MM.1S (cell line): ENCODE measurements at regions not wholly inside any gene's neighbourhood (a gene's known extent, or its start where the extent isn't known, plus 50 kb on each side); places are given as distances from the start of the nearest gene placed in this dataset.

Experiments
- DNase-seq: peaks from one replicate; pipeline ENCODE4 v3.0.0-alpha.2; 2015
- H2AFZ ChIP-seq: fragments of 300-600 bp; sonication (generic); 2 replicates; pipeline ENCODE4 v1.6.0; 2016; ENCODE audit warnings: antibody characterized with exemption, low read length
- H3F3A ChIP-seq: fragments of 300-600 bp; sonication (generic); 2 replicates; pipeline ENCODE4 v1.6.1; 2016; ENCODE audit warnings: mild to moderate bottlenecking, antibody characterized with exemption, low read length, moderate library complexity, mixed read lengths; ENCODE audit not compliant: insufficient read depth
- H3K27ac ChIP-seq: fragments of 300-600 bp; sonication (generic); 2 replicates; pipeline ENCODE4 v1.5.1; 2016; ENCODE audit warnings: mild to moderate bottlenecking, low read length
- H3K27me3 ChIP-seq: fragments of 300-600 bp; sonication (generic); replicated peaks from 2 replicates; pipeline ENCODE4 v1.6.0; 2016; ENCODE audit warnings: low read length; ENCODE audit not compliant: insufficient read depth
- H3K36me3 ChIP-seq: fragments of 300-600 bp; sonication (generic); replicated peaks from 2 replicates; pipeline ENCODE4 v1.6.1; 2016; ENCODE audit warnings: mild to moderate bottlenecking, low read length, mixed read lengths; ENCODE audit not compliant: insufficient read depth
- H3K4me1 ChIP-seq: fragments of 300-600 bp; sonication (generic); 2 replicates; pipeline ENCODE4 v1.6.1; 2016; ENCODE audit warnings: low read length, mixed read lengths
- H3K4me2 ChIP-seq: fragments of 300-600 bp; sonication (generic); 2 replicates; pipeline ENCODE4 v1.6.0; 2016; ENCODE audit warnings: low read depth, low read length
- H3K4me3 ChIP-seq: fragments of 300-600 bp; sonication (generic); 2 replicates; pipeline ENCODE4 v1.5.1; 2016; ENCODE audit warnings: low read length, mixed read lengths
- H3K79me2 ChIP-seq: fragments of 300-600 bp; sonication (generic); 2 replicates; pipeline ENCODE4 v1.6.1; 2016; ENCODE audit warnings: mixed run types, low read length, mixed read lengths
- H3K9ac ChIP-seq: fragments of 300-600 bp; sonication (generic); 2 replicates; pipeline ENCODE4 v1.6.1; 2016; ENCODE audit warnings: low read length, mixed read lengths
- H3K9me2 ChIP-seq: fragments of 300-600 bp; sonication (generic); replicated peaks from 2 replicates; pipeline ENCODE4 v1.6.1; 2016; ENCODE audit warnings: mild to moderate bottlenecking, low read length, mixed read lengths; ENCODE audit not compliant: insufficient read depth
- H3K9me3 ChIP-seq: fragments of 300-600 bp; sonication (generic); replicated peaks from 2 replicates; pipeline ENCODE4 v1.6.1; 2016; ENCODE audit warnings: mild to moderate bottlenecking, low read length, mixed read lengths; ENCODE audit not compliant: insufficient read depth
- H4K20me1 ChIP-seq: fragments of 300-600 bp; sonication (generic); 2 replicates; pipeline ENCODE4 v1.6.1; 2016; ENCODE audit warnings: mild to moderate bottlenecking, low read length, moderate library complexity, mixed read lengths; ENCODE audit not compliant: insufficient read depth
- CTCF ChIP-seq: fragments of 300-600 bp; sonication (generic); IDR thresholded peaks from 2 replicates; pipeline ENCODE4 v1.5.1; 2016; ENCODE audit warnings: antibody characterized with exemption, low read length, mixed read lengths
- EZH2 ChIP-seq: fragments of 300-600 bp; sonication (generic); optimal IDR thresholded peaks from 2 replicates; pipeline ENCODE3; 2017; ENCODE audit warnings: low read depth, mild to moderate bottlenecking, antibody characterized with exemption, low read length, mixed read lengths
- EZH2phosphoT487 ChIP-seq: fragments of 300-600 bp; sonication (generic); IDR thresholded peaks from 2 replicates; pipeline ENCODE4 v1.6.1; 2018; ENCODE audit warnings: antibody characterized with exemption, low read length

GRCh38 chr2:239814116-239814860 is 210.9 kb downstream of the NDUFA10 start:
- no peak overlapping the region for H3K27ac ChIP-seq
- H3K4me2 ChIP-seq = no peak overlapping the region
- no peaks in the 10 kb centered on the region for H3K9me3 ChIP-seq
- H3K27me3 ChIP-seq = no peaks in the 10 kb centered on the region
- H3K4me1 ChIP-seq = no peaks in the 10 kb centered on the region
- H3K4me3 ChIP-seq = no peak overlapping the region
- H2AFZ ChIP-seq = no peak overlapping the region
- no peaks in the 10 kb centered on the region for H3K36me3 ChIP-seq
- H3F3A ChIP-seq = no peaks in the 10 kb centered on the region
- no peak for DNase-seq
- H3K9me2 ChIP-seq = no peaks in the 10 kb centered on the region
- TF ChIP-seq CTCF (no peak), EZH2phosphoT487 (no peak), EZH2 (no peak)
- H3K9ac ChIP-seq = no peak overlapping the region
- H4K20me1 ChIP-seq = no peaks in the 10 kb centered on the region
- no peaks in the 10 kb centered on the region for H3K79me2 ChIP-seq

GRCh38 chr2:239813261-239814115 is 211.7 kb downstream of the NDUFA10 start:
- Histone ChIP-seq H2AFZ (no peak overlapping the region), H3K4me1 (no peaks in the 10 kb centered on the region), H3K36me3 (no peaks in the 10 kb centered on the region), H3K79me2 (no peaks in the 10 kb centered on the region), H4K20me1 (no peaks in the 10 kb centered on the region), H3K27me3 (no peaks in the 10 kb centered on the region), H3K4me2 (no peak overlapping the region), H3K9me3 (no peaks in the 10 kb centered on the region), H3F3A (no peaks in the 10 kb centered on the region), H3K9ac (no peak overlapping the region), H3K9me2 (no peaks in the 10 kb centered on the region), H3K4me3 (no peak overlapping the region), H3K27ac (no peak overlapping the region)
- TF ChIP-seq EZH2phosphoT487 = no peak
- no peak for TF ChIP-seq EZH2
- no peak for TF ChIP-seq CTCF
- DNase-seq = no peak

GRCh38 chr2:239811806-239812560 is 213.2 kb downstream of the NDUFA10 start:
- H3F3A ChIP-seq = no peaks in the 10 kb centered on the region
- H3K4me1 ChIP-seq = no peaks in the 10 kb centered on the region
- H3K4me2 ChIP-seq = no peak overlapping the region
- DNase-seq = no peak
- TF ChIP-seq CTCF = no peak
- no peak for TF ChIP-seq EZH2
- no peak for TF ChIP-seq EZH2phosphoT487
- no peaks in the 10 kb centered on the region for H3K9me2 ChIP-seq
- no peak overlapping the region for H3K27ac ChIP-seq
- H4K20me1 ChIP-seq = no peaks in the 10 kb centered on the region
- no peak overlapping the region for H2AFZ ChIP-seq
- H3K9ac ChIP-seq = no peak overlapping the region
- H3K9me3 ChIP-seq = no peaks in the 10 kb centered on the region
- H3K36me3 ChIP-seq = no peaks in the 10 kb centered on the region
- H3K4me3 ChIP-seq = no peak overlapping the region
- no peaks in the 10 kb centered on the region for H3K27me3 ChIP-seq
- no peaks in the 10 kb centered on the region for H3K79me2 ChIP-seq
